ENCODE measurements at regions not wholly inside any gene's neighbourhood (a gene's known extent, or its start where the extent isn't known, plus 50 kb on each side); places are given as distances from the start of the nearest gene placed in this dataset.

DNA sequence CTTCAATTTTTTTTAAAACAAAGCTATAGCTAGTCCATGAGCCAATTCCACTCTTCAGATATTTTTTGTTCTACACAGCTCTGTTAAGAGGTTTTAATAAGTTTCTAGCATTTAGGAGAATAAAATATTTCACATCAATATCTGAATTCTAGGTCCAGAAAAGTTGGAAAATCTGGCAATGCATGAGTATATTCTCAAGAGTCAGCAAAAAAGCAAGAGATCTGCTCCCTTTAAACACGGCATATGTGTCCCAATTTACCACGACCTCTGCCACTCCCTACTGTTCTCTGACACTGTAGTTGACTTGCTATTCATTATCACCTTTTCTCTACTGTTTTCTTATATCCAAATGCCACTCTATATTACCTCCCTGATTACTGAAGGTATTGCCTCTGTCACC lies 145.1 kb upstream of the TGFBR2 start:
- TF ChIP-seq, protein P1, sequence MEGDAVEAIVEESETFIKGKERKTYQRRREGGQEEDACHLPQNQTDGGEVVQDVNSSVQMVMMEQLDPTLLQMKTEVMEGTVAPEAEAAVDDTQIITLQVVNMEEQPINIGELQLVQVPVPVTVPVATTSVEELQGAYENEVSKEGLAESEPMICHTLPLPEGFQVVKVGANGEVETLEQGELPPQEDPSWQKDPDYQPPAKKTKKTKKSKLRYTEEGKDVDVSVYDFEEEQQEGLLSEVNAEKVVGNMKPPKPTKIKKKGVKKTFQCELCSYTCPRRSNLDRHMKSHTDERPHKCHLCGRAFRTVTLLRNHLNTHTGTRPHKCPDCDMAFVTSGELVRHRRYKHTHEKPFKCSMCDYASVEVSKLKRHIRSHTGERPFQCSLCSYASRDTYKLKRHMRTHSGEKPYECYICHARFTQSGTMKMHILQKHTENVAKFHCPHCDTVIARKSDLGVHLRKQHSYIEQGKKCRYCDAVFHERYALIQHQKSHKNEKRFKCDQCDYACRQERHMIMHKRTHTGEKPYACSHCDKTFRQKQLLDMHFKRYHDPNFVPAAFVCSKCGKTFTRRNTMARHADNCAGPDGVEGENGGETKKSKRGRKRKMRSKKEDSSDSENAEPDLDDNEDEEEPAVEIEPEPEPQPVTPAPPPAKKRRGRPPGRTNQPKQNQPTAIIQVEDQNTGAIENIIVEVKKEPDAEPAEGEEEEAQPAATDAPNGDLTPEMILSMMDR (optimal IDR thresholded peaks at IDR 0.05 in 1 of 3, IDR thresholded peaks at IDR 0.05 in 1 of 3, conservative IDR thresholded peaks at IDR 0.05 in 1 of 3; ENCODE audit: extremely low read depth in 1 of 3, insufficient read depth in 2 of 3, low read length in 3 of 3) = no peak
- no peak for TF ChIP-seq EZH2 (IDR thresholded peaks at IDR 0.05; ENCODE audit: low read length)
